ENCODE measurements at regions not wholly inside any gene's neighbourhood (a gene's known extent, or its start where the extent isn't known, plus 50 kb on each side); places are given as distances from the start of the nearest gene placed in this dataset.

- no peak overlapping the region for H3K4me3 ChIP-seq (ENCODE audit: low read depth, low read length)
- no peak for TF ChIP-seq CTCF (IDR thresholded peaks at IDR 0.05; ENCODE audit: insufficient read depth, low read depth, low read length, missing control alignments)
- DNase-seq (ENCODE audit: low read depth), result no peak
These were observed 52.4 kb upstream of the SERINC1 start for GRCh38 chr6:122524056-122524455.

- H3K4me3 ChIP-seq (ENCODE audit: low read depth, low read length), result no peak overlapping the region
- peak; percentile 67 for DNase-seq (ENCODE audit: low read depth)
- peak; percentile 89 for TF ChIP-seq CTCF (IDR thresholded peaks at IDR 0.05; ENCODE audit: insufficient read depth, low read depth, low read length, missing control alignments)
These were observed 58.9 kb upstream of the SERINC1 start for GRCh38 chr6:122530440-122531046.

- H3K4me3 ChIP-seq (ENCODE audit: low read depth, low read length), result no peak overlapping the region
- DNase-seq (ENCODE audit: low read depth), result no peak
- TF ChIP-seq CTCF (IDR thresholded peaks at IDR 0.05; ENCODE audit: insufficient read depth, low read depth, low read length, missing control alignments), result no peak
These were observed 61.9 kb upstream of the PKIB start for GRCh38 chr6:122548281-122548680.

- DNase-seq (ENCODE audit: low read depth), result no peak
- no peak for TF ChIP-seq CTCF (IDR thresholded peaks at IDR 0.05; ENCODE audit: insufficient read depth, low read depth, low read length, missing control alignments)
- H3K4me3 ChIP-seq (ENCODE audit: low read depth, low read length), result no peak overlapping the region
These were observed 61.4 kb upstream of the PKIB start for GRCh38 chr6:122548820-122549219.

GRCh38 chr6:122553697-122554096, 56.5 kb upstream of the PKIB start:
- no peak for DNase-seq (ENCODE audit: low read depth)
- H3K4me3 ChIP-seq (ENCODE audit: low read depth, low read length), result no peak overlapping the region
- no peak for TF ChIP-seq CTCF (IDR thresholded peaks at IDR 0.05; ENCODE audit: insufficient read depth, low read depth, low read length, missing control alignments)

- TF ChIP-seq CTCF (IDR thresholded peaks at IDR 0.05; ENCODE audit: insufficient read depth, low read depth, low read length, missing control alignments), result no peak
- no peak overlapping the region for H3K4me3 ChIP-seq (ENCODE audit: low read depth, low read length)
- no peak for DNase-seq (ENCODE audit: low read depth)
These were observed 54.6 kb upstream of the PKIB start for GRCh38 chr6:122555561-122555960.

- no peak for TF ChIP-seq CTCF (IDR thresholded peaks at IDR 0.05; ENCODE audit: insufficient read depth, low read depth, low read length, missing control alignments)
- no peak for DNase-seq (ENCODE audit: low read depth)
These were observed 52.1 kb upstream of the PKIB start for GRCh38 chr6:122558080-122558479.

More at GRCh38 chr6:122558080-122558479, 52.1 kb upstream of the PKIB start:
- H3K4me3 ChIP-seq (ENCODE audit: low read depth, low read length), result no peak overlapping the region

All from GM12865 (cell line).